ENCODE measurements at regions not wholly inside any gene's neighbourhood (a gene's known extent, or its start where the extent isn't known, plus 50 kb on each side); places are given as distances from the start of the nearest gene placed in this dataset.

DNA sequence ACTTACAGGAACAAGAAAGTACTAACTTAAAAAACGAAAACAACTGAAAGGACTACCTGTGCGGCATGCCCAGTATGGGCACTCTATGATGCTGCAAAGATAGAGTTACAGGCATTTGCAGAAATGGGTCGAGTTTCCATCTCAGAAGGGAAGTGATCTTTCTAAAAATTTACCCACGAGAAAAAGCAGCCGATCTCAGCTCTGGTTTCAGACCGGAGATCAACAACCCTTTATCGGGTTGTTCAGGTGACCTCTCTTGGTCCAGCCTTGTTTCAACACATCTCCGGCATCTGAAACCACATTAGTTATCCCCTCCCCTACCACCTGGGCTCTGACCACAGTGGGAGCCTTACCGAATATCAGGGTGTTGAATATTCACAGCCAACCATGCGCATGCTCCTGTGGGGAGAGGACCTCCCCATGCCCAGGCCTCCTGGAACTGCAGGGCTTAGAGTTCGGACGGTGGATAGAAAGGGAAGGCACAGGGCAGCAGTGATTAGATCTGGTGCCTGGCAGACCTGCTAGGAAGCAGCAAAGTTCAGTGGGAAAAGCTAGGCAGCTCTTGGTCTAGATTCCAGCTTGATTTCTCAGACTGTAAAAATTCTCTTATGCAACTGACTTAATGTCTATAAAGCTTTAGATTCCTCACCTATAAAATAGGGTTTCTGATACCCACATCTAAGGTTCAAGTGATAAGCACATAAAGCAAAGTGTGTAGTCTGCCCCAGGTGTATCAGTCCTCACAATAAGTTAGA is 906.0 kb downstream of the VRK1 start:
- DNase-seq, result no peak

DNA sequence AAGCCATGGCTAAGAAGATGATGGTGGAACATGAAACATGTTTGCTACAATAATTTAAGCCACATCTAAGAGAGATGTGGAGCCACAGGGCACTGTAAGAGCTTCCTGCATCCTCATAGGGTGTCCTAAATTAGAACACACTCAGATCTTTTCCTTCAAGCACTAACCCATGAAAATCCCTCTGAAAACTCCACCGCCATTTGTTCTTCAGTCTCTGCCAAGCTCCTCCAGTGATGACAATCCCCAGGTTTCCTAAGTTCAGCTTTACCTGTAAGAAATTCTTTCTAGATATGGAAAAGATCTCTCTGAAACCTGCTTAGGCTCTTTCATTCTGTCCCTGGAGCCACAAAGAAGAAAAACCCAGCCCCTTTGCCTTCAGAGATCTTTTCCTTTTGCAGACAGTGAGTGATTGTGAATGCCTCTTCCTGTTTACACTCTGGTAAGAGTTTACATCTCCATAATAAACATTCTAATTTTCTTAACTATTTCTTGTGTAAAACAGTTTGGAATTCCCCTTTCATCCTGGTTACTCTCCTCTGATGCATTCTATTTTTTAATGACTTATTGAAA is 907.2 kb downstream of the VRK1 start:
- no peak for DNase-seq

DNA sequence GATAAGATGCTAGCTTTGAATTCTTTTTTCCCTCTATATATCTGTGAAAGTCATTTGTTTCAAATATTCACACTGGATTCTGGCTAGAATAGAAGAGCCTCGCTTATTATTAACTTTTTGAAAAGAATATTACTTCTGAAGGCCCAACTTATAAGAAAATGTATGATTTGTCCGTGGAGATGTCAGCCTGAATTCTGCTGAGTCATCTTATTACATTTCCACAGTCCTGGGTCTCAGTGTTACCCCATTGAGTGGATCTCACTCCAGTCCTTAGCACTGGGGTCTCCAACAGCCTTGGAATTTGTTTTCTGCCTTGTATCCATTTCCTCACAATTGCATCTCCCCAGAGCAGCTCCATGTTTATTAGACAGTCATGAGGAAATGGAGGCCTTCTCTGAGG is 907.9 kb downstream of the VRK1 start:
- no peak for DNase-seq

DNA sequence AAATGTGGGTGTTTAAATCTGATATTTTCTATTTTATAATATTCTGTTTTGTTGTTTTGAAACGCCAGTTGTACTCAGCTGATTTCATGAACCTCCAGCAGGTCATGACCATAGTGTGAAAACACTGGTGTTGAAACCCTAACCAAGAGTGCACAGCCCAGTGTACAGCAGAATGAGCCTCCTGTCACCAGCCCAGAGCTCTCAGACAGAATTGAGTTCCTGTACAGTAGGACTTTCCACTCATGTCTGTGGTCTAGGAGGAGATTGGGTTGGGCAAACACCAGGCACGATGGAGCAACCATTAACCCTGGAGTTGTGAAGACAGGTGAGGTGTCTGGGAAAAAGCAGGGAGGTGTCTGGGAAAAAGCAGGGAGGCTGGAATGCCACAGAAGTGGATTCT is 908.8 kb downstream of the VRK1 start:
- DNase-seq, result no peak

DNA sequence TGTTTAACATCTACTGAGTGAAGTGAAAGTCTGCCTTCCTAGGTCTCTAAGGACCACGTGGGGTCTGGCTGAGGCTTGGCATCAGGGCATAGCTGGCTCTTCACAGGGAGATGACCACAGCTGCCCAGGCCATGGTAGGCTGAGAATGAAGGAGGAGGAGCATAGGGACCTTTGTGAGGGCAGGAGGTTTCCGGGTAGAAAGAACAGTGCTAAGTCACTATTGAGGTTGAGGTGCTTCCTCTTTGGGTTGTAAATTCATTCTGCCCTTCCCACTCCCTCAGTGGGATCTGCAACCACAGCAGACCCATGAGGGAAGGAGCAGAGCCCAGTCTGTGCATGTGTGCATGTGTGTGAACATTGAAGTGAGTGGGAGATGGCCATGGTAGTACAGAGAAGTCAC is 909.6 kb downstream of the VRK1 start:
- no peak for DNase-seq

DNA sequence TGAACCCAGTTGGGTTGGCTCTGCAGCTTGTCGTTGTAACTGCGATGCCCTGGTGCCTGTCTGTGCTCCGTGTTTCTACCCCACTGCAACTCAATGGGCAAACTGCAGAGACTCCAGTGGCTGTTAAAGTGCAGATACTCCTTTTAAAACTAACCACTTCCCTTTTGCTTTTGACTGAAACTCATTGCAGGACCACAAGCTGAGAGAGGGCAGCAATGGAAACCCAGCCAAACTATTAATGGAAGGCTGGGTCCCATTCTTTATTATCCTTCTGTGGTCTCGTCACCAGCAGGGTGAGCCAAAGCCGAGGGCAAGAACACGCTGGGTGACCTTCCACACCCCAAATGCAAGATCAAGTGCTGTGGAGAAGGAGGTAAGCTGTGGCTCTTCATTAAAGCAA is 910.4 kb downstream of the VRK1 start:
- DNase-seq, result no peak

DNA sequence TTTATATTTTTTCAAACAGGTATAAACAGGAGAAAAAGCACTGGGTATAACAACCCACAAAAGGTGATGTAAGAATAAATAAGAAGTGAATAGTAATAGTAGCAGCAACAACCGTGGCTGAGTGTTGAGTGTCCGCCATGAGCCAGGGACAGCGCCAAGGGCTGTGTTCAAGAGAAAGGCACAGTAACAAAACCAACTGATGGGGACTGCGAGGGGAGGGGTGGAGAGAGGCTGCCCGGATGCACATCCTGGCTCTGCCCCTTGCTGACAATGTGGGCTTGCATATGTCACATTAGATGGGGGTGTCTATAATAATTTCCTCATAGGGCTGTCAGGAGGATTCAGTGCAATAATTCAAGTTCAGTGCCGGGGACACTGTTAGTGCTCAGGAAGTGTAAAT is 912.4 kb downstream of the VRK1 start:
- no peak for DNase-seq

DNA sequence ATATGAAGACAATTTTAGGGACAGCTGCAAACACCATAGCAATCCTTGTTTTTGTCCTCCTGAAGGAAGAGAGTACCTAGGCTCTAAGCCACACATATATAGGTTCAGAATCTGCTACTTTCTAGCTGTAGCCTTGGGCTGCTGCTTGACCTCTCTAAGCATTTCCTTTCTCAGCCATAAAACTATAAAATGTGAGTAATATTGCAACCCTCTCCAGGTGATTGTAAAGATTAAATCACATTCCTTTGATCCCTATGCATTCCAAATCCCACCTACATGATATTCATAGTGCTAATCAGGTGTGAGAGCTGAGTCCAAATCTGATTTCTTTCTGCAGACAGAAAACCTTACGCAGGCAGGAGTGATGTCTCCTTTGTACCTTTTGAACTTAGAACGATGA is 913.5 kb downstream of the VRK1 start:
- no peak for DNase-seq

DNA sequence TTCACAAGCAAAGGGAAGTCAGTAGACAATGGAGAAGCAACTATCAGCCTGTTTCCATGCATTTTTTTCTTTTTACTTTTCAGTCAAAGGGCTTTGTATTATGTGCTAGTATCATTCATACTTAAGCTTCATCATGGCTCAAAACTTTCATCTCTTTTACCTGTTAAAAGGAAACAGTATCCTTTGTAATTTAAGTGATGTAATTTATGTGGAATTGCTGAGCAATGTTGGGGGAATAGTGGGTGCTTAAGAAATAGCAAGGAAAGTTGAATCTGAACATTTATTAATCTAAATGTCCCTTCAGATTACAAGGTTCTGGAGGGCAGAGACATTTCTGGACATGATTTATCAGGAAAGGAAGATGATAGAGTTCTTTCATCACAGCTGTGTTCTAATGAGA is 915.3 kb downstream of the VRK1 start:
- DNase-seq, result no peak

DNA sequence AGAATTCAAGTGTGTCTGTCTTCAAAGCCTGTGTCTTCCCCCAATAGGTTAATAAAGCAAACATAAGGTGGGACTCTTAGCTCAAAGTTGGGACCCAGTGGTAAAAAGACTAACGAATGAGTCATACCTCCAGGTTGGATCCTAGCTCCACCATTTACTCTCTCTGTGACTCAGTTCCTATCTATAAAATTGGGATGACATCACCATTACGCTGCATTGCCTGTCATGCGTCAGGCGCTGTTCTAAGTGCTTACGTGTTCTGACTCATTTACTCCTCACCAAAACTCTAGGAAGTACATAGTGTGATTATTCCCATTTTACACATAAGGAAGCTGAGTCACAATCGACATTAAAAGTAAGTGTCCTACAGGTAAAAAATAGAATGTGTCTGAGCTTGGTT is 915.8 kb downstream of the VRK1 start:
- peak; percentile 28 for DNase-seq

DNA sequence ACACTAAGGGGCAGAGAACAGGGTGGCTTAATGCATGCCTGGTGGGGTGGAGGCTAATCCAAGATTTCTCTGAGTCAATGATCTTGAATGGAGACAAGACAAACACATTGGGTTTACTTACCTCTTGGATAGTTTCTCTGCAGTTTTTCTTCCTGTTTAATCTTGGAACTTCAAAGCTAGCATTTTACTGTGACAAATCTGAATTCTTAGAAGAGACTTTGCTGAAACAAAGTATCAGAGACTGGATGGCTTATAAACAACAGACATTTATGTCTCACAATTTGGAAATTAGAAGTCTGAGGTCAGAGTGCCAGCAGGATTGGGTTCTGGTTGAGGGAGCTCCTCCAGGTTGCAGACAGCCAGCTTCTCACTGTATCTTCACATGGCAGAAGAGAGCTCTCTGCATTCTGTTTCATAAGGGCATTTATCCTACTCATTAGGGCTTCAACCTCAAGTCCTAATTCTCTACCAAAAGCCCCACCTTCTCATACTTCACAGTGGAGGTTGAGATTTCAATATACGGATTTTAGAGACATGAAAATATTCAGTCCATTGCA is 921.8 kb downstream of the VRK1 start:
- no peak for DNase-seq

DNA sequence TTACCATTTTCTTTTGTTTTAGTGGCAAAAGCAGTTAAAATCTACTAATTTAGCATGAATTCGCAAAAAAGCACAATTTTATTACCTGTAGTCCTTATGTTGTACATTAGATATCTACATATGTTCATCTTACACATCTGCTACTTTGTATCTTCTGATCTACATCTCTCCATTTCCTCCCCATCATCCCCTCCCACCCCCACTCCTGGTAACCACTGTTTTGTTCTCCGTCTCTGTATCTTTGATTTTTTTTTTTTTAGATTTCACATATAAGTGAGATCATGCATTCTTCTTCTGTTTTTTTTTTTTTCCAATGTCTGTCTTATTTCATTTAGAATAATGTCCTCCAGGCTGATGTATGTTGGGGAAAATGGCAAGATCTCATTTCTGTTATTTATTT is 922.7 kb downstream of the VRK1 start:
- no peak for DNase-seq

DNA sequence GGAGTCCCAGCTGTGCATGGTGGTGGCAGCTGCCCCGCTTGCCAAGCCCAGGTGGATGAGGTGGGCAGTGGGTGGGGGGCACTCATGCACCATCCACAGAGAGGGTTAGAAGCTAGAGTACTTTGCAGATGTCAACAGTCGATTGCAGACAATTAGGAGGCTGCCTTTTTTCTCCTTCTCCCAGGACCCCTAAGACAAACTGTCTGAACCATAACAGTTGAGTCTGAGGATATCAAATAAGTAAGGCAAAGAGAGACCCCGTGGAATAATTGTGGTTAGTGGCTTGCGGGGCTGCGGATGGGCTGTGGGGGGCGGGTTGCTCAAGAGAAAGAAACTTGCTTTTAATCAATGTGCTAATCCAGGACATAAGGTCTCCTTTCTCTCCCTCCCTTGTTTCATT is 926.2 kb downstream of the VRK1 start:
- no peak for DNase-seq

DNA sequence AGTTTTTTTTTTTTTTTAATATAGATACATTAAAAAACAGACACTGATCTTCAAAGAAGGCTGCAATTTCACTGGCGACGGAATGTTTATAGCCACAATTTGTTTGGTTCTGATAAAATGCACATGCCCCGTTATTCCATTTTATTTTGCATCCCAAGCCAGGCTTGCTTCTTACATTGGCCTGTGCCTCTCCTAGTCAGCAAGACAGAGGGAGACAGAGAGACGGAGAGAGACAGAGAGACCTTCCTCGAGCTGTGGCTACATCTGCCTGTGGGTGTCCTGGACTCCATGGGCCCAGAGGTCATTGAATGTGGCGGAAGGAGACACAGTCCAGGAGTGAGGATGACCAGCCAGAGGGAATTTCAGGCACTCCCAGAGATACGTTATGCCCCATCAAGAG is 926.6 kb downstream of the VRK1 start:
- no peak for DNase-seq

DNA sequence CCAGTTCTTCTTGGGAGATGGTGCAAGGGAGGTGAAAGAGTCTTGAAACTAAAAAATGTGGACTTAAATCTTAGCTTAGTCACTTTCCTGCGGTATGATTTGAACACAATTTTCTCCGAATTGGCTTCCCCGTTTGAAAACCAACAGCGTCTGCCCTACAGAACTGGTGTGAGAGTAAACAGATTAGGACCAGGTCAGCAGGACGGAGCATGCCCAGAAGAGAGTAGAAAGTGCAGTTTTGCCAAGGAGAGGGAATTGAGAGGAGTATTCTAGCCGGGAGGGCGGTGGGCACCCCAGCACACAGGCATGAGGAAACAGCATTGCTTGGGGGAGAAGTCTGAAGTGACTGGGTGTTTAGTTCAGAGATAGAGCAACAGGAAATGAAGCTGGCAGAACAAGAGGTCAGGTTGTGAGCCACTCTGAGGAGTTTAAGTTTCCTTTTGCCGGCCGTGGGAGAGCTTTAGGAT is 927.1 kb downstream of the VRK1 start:
- DNase-seq, result no peak

DNA sequence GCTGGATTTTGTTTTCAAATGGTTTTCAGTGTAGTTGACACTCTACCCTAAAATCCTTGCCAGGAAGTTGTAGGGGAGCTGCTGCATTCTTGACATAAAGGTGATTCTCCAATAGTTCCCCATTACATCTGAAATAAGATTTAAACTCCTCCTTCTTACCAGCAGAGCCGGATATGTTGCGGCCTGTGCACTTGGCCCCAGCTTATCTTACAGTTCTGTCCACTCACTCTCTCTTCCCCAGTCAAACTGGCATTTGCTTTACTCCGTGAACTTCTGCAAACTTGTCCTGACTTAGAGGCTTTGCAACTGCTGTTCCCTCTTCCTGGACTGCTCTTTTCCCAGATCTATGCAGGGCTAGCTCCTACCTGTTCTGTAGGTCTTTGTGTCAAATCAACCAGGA is 929.5 kb downstream of the VRK1 start:
- no peak for DNase-seq

DNA sequence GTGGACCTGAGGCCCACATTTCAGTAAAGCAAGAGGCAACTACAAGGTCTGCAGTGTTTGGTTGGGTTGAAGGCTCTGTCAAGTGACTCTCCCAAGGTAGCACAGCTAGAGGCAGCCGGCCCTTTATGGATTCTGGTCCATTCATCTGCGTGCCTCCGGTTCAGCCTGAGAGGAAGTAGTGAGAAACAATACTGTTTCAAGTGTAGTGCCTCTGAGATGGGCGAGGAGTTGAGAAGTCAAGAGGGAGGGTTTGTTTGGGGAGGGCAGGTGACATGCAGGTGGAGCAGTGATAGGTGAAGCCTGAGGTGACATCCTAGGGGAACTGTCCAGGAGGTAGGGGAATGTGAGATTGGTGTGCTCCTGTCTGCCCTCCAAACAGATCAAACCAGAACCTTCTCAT is 933.5 kb downstream of the VRK1 start:
- no peak for DNase-seq

DNA sequence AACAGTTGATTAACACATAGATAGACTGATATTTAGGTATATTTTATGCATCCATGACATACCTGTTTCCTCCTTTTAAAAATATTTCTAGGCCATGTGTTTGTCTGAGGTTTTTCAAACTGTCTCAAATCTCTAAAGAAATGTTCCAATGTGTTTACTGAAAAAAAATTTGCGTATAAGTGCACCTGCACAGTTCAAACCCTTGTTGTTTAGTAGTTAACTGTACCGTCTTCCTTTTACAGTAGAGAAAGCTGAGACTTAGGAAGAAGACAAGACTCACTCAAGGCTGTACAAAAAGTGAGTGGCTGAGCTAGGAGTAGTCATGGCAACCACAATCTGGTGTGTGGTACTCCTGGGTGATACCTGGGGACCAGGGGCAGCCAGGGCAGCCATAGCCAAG is 934.6 kb downstream of the VRK1 start:
- no peak for DNase-seq

DNA sequence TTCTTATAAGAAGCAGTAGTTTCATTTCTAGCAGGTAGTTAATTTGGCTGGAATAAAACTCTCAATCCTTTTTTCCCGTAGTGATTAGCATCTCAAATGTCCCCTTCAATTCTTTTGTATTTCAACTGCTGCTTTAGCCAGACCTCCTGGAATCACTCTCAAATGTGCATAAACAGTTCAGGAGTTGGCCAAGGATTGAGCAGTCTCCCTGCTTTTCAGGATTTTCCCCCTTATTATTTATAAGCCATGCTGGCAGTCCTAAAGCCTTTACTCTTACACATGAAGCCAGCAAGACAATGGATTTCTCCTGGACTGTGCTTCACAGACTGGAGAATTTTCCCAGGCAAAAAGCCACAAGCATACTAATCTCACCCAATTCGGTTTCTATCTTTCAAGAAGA is 950.1 kb downstream of the VRK1 start:
- DNase-seq, result no peak

DNA sequence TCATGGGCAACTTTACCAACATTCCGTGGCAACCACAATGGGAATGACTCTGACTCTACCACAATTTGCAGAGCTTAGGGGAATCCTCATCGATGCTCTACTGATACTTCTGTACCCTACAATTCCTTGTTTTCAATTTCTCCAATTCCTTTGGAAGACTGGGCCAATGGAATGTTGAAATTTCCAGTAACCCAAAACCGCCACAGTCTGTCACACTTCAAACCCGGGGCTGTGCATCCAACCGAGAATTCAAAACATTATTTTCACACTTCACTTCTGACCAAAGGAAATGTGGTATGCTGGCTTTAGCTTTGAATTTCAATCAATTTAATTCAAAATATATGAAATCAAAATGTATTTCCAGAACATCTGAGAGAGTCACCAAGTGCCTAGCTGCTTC is 951.4 kb downstream of the VRK1 start:
- DNase-seq, result no peak

DNA sequence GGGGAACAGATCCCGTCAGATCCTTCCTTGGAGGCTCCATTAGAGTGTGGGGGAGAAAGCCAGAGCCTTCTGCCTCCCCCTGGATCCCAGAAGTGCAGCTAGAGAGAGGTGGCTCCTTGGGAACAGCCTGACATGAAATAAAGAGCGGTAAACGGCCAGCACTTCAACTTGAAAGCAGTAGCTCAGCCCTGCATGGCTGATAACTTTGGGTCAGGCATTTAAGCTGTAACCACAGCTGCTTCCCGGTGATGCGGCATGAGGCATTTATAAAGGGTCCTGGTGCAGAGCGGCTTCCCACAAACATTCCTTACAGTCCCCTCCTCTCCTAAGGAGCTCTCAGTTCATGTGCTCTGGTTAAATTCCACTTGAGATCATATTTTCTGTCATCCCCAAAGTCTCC is 960.3 kb downstream of the VRK1 start:
- DNase-seq, result no peak

DNA sequence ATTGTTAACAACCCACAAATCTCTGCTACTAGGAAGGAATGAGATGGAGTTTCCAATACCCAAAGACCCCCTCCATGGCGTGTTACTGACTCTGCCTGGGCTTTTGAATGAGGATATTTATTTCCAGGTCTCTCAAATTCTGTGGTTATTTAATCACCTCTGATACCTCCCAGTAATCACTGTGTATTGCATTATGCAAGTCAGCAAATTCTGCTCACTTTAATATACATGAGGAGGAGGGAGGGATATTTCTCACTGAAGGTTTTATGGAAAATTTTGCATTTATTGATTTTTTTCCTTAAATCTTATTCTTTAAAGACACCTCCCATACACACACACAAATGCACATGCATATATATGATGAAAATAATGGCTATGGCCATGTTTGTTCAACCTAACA is 962.9 kb downstream of the VRK1 start:
- no peak for DNase-seq

DNA sequence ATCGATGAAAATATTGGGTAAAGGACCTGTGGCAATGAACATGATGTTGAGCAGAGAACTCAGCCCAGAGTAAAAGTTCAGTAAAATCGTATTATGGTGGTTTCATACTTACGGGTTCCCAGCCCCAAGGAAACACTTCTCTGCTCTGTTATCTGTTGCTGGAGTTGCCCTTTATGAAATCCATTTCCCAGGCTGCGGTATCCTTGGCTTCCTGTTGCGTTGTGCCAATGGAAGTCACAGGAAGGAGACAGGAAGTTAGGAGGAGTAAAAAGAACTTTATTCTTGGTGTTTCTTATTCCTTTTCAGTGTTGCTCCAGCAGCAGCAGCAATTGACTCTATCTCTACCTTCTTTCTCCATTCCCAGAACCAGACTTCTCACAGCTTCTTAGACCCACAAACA is 965.2 kb downstream of the VRK1 start:
- DNase-seq, result no peak

DNA sequence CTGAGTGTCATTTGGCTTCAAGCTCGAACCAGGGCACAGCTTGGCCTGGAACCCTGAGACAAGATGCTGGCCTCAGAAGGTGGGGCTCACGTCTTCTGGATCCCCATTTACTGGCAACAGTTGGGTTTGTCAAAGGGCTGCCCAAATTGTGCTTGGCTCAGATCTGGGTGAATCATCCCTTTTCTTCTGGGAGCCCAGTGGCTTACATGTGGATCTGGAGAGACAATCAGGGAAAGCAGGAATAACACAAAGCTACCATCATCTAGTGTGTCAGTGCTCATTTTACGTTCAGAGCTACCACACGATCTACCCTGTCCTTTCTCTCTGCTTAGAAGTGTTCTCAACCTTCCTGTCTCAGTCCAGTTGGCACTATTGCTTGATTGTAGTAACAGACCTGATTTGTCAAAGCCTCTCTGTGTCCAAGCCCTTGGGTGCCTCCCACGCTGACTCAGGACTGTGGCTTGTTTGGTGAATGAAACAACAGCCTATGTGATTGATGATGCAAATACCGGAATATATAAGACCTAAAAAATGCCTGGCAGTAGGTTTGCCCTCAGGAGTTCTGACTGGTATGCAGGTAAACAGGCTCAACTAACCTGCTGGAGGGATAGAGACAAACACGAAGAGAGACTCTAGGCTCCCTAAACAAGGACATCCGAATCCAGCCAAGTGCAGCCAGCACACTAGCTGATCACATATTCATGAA is 974.3 kb downstream of the VRK1 start:
- no peak for DNase-seq

Measured in HCEC 1CT (cell line).